ENCODE measurements at regions not wholly inside any gene's neighbourhood (a gene's known extent, or its start where the extent isn't known, plus 50 kb on each side); places are given as distances from the start of the nearest gene placed in this dataset.

DNA sequence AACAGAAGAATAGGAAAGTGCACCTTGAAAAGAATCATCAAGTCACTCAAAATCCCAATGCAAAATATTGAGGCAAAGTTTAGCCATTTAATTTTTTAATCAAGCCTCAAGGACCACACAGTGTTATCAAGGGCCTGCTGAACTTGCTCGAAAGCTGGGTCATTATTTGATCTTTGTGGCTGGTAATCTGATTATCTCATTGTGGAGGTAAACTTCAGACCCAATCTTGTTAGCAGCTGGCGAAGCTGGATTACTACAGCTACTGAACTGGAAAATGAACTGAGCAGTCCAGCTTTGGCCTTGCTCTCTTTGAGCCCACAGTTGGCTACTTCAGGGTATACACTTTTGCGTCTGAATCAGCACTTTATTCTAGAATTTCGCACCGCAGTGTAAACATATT lies 94.4 kb downstream of the BARHL2 start:
- Histone ChIP-seq H3K27me3 (ENCODE audit: insufficient read depth) (no peaks in the 10 kb centered on the region), H3K36me3 (ENCODE audit: insufficient read depth) (no peaks in the 10 kb centered on the region), H3K4me1 (ENCODE audit: insufficient read depth) (peaks cover 18% of the 10 kb centered on the region), H3K4me2 (0 out of 2 replicates have a peak overlapping the region, but pooled peaks have one; percentile 2), H2AFZ (no peak overlapping the region), H3K27ac (ENCODE audit: low read depth) (no peak overlapping the region), H3F3A (replicated peaks; ENCODE audit: low read depth) (no peaks in the 10 kb centered on the region), H3K4me3 (no peak overlapping the region), H3K9me2 (ENCODE audit: insufficient read depth) (no peaks in the 10 kb centered on the region), H3K79me2 (replicated peaks; ENCODE audit: insufficient read depth) (no peaks in the 10 kb centered on the region), H4K20me1 (replicated peaks; ENCODE audit: insufficient read depth) (no peaks in the 10 kb centered on the region)
- TF ChIP-seq EZH2 (IDR thresholded peaks at IDR 0.05; ENCODE audit: low read depth, unreplicated experiment) (no peak), STAT1 (IDR thresholded peaks at IDR 0.05; ENCODE audit: unreplicated experiment) (no peak), EZH2phosphoT487 (IDR thresholded peaks at IDR 0.05; ENCODE audit: unreplicated experiment) (no peak), POLR2AphosphoS5 (IDR thresholded peaks at IDR 0.05; ENCODE audit: low read depth) (no peak), NANOG (IDR thresholded peaks at IDR 0.05; ENCODE audit: borderline replicate concordance) (no peak), ZNF331 (CRISPR knock-in tag; IDR thresholded peaks at IDR 0.05; ENCODE audit: low read depth) (no peak), CREB1 (CRISPR knock-in tag; IDR thresholded peaks at IDR 0.05; ENCODE audit: low read depth) (no peak), JUNB (IDR thresholded peaks at IDR 0.05; ENCODE audit: unreplicated experiment) (no peak), ZNF114 (CRISPR knock-in tag; IDR thresholded peaks at IDR 0.05) (no peak)
- TF ChIP-seq, protein P1, sequence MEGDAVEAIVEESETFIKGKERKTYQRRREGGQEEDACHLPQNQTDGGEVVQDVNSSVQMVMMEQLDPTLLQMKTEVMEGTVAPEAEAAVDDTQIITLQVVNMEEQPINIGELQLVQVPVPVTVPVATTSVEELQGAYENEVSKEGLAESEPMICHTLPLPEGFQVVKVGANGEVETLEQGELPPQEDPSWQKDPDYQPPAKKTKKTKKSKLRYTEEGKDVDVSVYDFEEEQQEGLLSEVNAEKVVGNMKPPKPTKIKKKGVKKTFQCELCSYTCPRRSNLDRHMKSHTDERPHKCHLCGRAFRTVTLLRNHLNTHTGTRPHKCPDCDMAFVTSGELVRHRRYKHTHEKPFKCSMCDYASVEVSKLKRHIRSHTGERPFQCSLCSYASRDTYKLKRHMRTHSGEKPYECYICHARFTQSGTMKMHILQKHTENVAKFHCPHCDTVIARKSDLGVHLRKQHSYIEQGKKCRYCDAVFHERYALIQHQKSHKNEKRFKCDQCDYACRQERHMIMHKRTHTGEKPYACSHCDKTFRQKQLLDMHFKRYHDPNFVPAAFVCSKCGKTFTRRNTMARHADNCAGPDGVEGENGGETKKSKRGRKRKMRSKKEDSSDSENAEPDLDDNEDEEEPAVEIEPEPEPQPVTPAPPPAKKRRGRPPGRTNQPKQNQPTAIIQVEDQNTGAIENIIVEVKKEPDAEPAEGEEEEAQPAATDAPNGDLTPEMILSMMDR (conservative IDR thresholded peaks at IDR 0.05; ENCODE audit: low read depth in 2 of 2) = no peak
- TF ChIP-seq, protein P2, sequence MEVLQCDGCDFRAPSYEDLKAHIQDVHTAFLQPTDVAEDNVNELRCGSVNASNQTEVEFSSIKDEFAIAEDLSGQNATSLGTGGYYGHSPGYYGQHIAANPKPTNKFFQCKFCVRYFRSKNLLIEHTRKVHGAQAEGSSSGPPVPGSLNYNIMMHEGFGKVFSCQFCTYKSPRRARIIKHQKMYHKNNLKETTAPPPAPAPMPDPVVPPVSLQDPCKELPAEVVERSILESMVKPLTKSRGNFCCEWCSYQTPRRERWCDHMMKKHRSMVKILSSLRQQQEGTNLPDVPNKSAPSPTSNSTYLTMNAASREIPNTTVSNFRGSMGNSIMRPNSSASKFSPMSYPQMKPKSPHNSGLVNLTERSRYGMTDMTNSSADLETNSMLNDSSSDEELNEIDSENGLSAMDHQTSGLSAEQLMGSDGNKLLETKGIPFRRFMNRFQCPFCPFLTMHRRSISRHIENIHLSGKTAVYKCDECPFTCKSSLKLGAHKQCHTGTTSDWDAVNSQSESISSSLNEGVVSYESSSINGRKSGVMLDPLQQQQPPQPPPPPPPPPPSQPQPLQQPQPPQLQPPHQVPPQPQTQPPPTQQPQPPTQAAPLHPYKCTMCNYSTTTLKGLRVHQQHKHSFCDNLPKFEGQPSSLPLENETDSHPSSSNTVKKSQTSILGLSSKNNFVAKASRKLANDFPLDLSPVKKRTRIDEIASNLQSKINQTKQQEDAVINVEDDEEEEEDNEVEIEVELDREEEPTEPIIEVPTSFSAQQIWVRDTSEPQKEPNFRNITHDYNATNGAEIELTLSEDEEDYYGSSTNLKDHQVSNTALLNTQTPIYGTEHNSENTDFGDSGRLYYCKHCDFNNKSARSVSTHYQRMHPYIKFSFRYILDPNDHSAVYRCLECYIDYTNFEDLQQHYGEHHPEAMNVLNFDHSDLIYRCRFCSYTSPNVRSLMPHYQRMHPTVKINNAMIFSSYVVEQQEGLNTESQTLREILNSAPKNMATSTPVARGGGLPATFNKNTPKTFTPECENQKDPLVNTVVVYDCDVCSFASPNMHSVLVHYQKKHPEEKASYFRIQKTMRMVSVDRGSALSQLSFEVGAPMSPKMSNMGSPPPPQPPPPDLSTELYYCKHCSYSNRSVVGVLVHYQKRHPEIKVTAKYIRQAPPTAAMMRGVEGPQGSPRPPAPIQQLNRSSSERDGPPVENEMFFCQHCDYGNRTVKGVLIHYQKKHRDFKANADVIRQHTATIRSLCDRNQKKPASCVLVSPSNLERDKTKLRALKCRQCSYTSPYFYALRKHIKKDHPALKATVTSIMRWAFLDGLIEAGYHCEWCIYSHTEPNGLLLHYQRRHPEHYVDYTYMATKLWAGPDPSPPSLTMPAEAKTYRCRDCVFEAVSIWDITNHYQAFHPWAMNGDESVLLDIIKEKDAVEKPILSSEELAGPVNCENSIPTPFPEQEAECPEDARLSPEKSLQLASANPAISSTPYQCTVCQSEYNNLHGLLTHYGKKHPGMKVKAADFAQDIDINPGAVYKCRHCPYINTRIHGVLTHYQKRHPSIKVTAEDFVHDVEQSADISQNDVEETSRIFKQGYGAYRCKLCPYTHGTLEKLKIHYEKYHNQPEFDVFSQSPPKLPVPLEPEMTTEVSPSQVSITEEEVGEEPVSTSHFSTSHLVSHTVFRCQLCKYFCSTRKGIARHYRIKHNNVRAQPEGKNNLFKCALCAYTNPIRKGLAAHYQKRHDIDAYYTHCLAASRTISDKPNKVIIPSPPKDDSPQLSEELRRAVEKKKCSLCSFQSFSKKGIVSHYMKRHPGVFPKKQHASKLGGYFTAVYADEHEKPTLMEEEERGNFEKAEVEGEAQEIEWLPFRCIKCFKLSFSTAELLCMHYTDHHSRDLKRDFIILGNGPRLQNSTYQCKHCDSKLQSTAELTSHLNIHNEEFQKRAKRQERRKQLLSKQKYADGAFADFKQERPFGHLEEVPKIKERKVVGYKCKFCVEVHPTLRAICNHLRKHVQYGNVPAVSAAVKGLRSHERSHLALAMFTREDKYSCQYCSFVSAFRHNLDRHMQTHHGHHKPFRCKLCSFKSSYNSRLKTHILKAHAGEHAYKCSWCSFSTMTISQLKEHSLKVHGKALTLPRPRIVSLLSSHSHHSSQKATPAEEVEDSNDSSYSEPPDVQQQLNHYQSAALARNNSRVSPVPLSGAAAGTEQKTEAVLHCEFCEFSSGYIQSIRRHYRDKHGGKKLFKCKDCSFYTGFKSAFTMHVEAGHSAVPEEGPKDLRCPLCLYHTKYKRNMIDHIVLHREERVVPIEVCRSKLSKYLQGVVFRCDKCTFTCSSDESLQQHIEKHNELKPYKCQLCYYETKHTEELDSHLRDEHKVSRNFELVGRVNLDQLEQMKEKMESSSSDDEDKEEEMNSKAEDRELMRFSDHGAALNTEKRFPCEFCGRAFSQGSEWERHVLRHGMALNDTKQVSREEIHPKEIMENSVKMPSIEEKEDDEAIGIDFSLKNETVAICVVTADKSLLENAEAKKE (CRISPR knock-in tag; IDR thresholded peaks at IDR 0.05) = no peak
- TF ChIP-seq, protein P3, sequence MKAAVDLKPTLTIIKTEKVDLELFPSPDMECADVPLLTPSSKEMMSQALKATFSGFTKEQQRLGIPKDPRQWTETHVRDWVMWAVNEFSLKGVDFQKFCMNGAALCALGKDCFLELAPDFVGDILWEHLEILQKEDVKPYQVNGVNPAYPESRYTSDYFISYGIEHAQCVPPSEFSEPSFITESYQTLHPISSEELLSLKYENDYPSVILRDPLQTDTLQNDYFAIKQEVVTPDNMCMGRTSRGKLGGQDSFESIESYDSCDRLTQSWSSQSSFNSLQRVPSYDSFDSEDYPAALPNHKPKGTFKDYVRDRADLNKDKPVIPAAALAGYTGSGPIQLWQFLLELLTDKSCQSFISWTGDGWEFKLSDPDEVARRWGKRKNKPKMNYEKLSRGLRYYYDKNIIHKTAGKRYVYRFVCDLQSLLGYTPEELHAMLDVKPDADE (IDR thresholded peaks at IDR 0.05) = no peak
- TF ChIP-seq, protein P4, sequence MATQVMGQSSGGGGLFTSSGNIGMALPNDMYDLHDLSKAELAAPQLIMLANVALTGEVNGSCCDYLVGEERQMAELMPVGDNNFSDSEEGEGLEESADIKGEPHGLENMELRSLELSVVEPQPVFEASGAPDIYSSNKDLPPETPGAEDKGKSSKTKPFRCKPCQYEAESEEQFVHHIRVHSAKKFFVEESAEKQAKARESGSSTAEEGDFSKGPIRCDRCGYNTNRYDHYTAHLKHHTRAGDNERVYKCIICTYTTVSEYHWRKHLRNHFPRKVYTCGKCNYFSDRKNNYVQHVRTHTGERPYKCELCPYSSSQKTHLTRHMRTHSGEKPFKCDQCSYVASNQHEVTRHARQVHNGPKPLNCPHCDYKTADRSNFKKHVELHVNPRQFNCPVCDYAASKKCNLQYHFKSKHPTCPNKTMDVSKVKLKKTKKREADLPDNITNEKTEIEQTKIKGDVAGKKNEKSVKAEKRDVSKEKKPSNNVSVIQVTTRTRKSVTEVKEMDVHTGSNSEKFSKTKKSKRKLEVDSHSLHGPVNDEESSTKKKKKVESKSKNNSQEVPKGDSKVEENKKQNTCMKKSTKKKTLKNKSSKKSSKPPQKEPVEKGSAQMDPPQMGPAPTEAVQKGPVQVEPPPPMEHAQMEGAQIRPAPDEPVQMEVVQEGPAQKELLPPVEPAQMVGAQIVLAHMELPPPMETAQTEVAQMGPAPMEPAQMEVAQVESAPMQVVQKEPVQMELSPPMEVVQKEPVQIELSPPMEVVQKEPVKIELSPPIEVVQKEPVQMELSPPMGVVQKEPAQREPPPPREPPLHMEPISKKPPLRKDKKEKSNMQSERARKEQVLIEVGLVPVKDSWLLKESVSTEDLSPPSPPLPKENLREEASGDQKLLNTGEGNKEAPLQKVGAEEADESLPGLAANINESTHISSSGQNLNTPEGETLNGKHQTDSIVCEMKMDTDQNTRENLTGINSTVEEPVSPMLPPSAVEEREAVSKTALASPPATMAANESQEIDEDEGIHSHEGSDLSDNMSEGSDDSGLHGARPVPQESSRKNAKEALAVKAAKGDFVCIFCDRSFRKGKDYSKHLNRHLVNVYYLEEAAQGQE (IDR thresholded peaks at IDR 0.05; ENCODE audit: unreplicated experiment) = no peak
- Mint-ChIP-seq H3K27me3 (ENCODE audit: insufficient read depth, low read depth, poor library complexity) (no peaks in the 10 kb centered on the region), H3K36me3 (ENCODE audit: low read depth) (no peaks in the 10 kb centered on the region), H3K27ac (no peak overlapping the region), H3K4me3 (no peak overlapping the region), H3K4me1 (peaks cover 30% of the 10 kb centered on the region), H3K9me3 (no peaks in the 10 kb centered on the region)
- DNase-seq (ENCODE audit: low spot score) (no peak), ATAC-seq (no peak)

Data from GM23338 (cell line).